ENCODE measurements at regions not wholly inside any gene's neighbourhood (a gene's known extent, or its start where the extent isn't known, plus 50 kb on each side); places are given as distances from the start of the nearest gene placed in this dataset.

- WGBS (ENCODE audit: low lambda C conversion rate): 0% methylated on average over 3 of the region's 3 CpGs
- POLR2A ChIA-PET: no interaction called here
- H3K27me3 ChIP-seq (ENCODE audit: control insufficient read depth in 1 of 2, insufficient read depth in 2 of 2, low read length in 2 of 2): no peaks in the 10 kb centered on the region
- FAIRE-seq (no peak), ATAC-seq (no peak), DNase-seq (ENCODE audit: low spot score) (no peak)
- H3K4me1 ChIP-seq (ENCODE audit: insufficient read depth, low read length): no peaks in the 10 kb centered on the region
- no peaks in the 10 kb centered on the region for H3K36me3 ChIP-seq (replicated peaks in 1 of 2; ENCODE audit: control insufficient read depth in 1 of 2, insufficient read depth in 2 of 2, low read length in 2 of 2)
- CTCF ChIA-PET (ENCODE audit: low intra/inter-chr PET ratio, low total read pairs): no interaction called here
- H4K20me1 ChIP-seq (ENCODE audit: insufficient read depth, low read length): no peaks in the 10 kb centered on the region
- H3K4me2 ChIP-seq (ENCODE audit: low read depth, low read length): no peak overlapping the region
- BruUV-seq (replicated peaks): no TSS peak
- no peaks in the 10 kb centered on the region for H3K9me3 ChIP-seq (ENCODE audit: low read length)
- intact Hi-C loops (cut with micrococcal nuclease; ENCODE audit: unreplicated experiment) (no loop called here), in situ Hi-C loops (cut with HindIII; ENCODE audit: extremely low pct_ligation_motif_present, low pct_unique_long_range_greater_than_20kb) (no loop called here)
- H3K27ac ChIP-seq (ENCODE audit: extremely low read length, insufficient read depth, low read length): no peak overlapping the region
- no peak overlapping the region for H3K9ac ChIP-seq (ENCODE audit: insufficient read depth, low read depth, low read length)
- H3K4me3 ChIP-seq (replicated peaks in 1 of 3; ENCODE audit: insufficient read depth in 1 of 3, low read depth in 2 of 3, low read length in 3 of 3): no peak overlapping the region
- H3K79me2 ChIP-seq (ENCODE audit: insufficient read depth, low read length): no peaks in the 10 kb centered on the region
- TF ChIP-seq PRDM15 (CRISPR knock-in tag; IDR thresholded peaks at IDR 0.05) (no peak), JDP2 (CRISPR knock-in tag; IDR thresholded peaks at IDR 0.05; ENCODE audit: borderline replicate concordance) (no peak), RFXANK (CRISPR knock-in tag; IDR thresholded peaks at IDR 0.05) (no peak), HOXA3 (CRISPR knock-in tag; IDR thresholded peaks at IDR 0.05) (no peak), ZNF883 (CRISPR knock-in tag; IDR thresholded peaks at IDR 0.05; ENCODE audit: not compliant biosample characterization) (no peak), ARHGAP35 (CRISPR knock-in tag; IDR thresholded peaks at IDR 0.05; ENCODE audit: borderline replicate concordance) (no peak), ZNF772 (CRISPR knock-in tag; IDR thresholded peaks at IDR 0.05) (no peak), ZNF33A (CRISPR knock-in tag; IDR thresholded peaks at IDR 0.05; ENCODE audit: borderline replicate concordance) (no peak), ZBTB21 (CRISPR knock-in tag; IDR thresholded peaks at IDR 0.05) (no peak), ZIK1 (CRISPR knock-in tag; IDR thresholded peaks at IDR 0.05; ENCODE audit: borderline replicate concordance, low read depth) (no peak), ZBTB7A (CRISPR knock-in tag; IDR thresholded peaks at IDR 0.05) (no peak)
- no peak overlapping the region for H2AFZ ChIP-seq (ENCODE audit: low read length)
Observed at GRCh38 chr6:122020588-122021264, 378.7 kb upstream of the HSF2 start.
